HG02610 (cell line): ENCODE measurements at regions not wholly inside any gene's neighbourhood (a gene's known extent, or its start where the extent isn't known, plus 50 kb on each side); places are given as distances from the start of the nearest gene placed in this dataset.
"Not testable (repeated sequence)": the region's sequence is repeated elsewhere in the genome, so short reads cannot be mapped to it uniquely, and the experiment has no call there.

Experiments used
- ATAC-seq: cut with Tn5 transposase; IDR thresholded peaks from one replicate; pipeline ENCODE4 v1.9.1; 2021; ENCODE audit warnings: mild to moderate bottlenecking, moderate library complexity; ENCODE audit not compliant: unreplicated experiment

GRCh38 chr11:49326651-49327050 is 118.2 kb upstream of the FOLH1 start:
- not testable (repeated sequence) for ATAC-seq

DNA sequence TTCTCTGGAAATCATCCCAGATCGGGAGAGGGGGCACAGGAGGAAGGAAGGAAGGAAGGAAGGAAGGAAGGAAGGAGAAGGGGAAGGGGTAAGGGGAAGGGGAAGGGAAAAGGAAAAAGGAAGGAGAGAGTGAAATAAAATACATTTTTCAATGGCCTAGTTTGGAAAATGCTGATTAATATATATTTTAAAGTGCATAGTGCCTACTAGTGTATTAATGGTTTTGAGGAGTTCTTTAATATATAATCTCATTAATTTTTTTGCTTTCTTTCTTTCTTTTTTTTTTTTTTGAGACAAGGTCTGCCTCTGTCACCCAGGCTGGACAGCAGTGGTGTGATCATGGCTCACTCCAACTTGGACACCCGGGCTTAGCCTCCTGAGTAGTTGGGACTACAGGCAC is 107.8 kb upstream of the FOLH1 start:
- ATAC-seq = no peak

DNA sequence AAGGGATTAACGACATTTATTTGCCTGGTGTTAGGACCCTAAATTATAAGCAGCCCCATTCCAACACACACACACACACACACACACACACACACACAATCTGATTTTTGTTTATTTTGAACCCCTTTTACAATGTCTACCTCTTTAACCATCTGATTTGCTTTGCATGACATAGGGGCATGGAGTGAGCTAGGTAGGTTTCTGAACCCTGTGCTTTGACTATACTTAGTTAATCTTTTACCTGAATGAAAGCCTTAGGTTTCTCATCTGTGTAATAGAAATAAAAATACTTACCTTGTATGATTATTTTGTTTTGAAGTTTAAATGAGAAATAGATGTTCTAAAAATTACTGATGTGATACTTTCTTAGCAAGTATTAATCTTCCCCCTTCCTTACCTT is 94.7 kb upstream of the FOLH1 start:
- no peak for ATAC-seq

- ATAC-seq = no peak
Measured at GRCh38 chr11:49302360-49302759, 94.0 kb upstream of the FOLH1 start.

DNA sequence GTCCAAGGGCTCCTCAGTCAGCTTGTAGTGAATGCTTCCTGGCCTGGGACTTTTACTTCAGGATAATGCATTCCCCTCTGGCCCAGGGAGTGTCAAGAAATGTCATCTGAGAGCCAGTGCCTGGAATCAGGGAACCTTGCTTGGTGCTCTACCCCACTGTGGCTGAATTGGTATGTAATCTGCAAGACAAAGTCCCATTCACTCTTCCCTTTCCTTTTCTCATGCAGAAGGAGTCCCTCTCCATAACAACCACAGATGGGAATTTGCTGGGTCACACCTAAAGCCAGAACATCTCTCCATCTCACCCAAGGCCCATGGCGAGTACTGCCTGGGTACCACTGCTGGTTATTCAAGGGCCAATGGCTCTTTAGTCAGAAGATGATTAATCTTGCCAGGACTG is 89.6 kb upstream of the FOLH1 start:
- ATAC-seq = not testable (repeated sequence)

DNA sequence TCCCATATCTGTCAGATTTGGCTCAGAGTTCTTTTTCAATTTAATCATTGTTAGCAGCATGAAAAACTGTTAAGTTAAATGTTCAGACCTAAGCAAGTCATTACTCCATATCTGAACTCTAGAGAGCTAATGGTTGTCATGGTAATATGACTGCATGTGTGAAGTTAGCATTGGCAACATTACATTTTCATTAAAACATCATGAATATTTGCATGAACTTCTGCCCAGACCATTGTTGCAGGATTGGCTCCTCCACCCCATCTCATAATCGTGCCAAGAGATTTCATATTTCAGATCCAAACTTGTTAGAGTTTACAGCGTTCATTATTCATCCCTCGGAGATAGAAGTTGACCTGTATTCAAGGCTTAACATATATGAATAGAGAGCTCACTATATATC is 75.5 kb upstream of the FOLH1 start:
- not testable (repeated sequence) for ATAC-seq

GRCh38 chr11:49283282-49283681 is 74.9 kb upstream of the FOLH1 start:
- ATAC-seq = not testable (repeated sequence)

GRCh38 chr11:49282125-49282524 is 73.7 kb upstream of the FOLH1 start:
- ATAC-seq = not testable (repeated sequence)

GRCh38 chr11:49277951-49278350 is 69.5 kb upstream of the FOLH1 start:
- not testable (repeated sequence) for ATAC-seq
